ENCODE measurements at regions not wholly inside any gene's neighbourhood (a gene's known extent, or its start where the extent isn't known, plus 50 kb on each side); places are given as distances from the start of the nearest gene placed in this dataset.

- WGBS (ENCODE audit: insufficient coverage): 48% methylated on average over 3 of the region's 6 CpGs
- no peak for DNase-seq (ENCODE audit: low read depth in 4 of 6, low spot score in 6 of 6)
- Histone ChIP-seq H3K27me3 (ENCODE audit: control insufficient read depth, insufficient read depth, low read length) (peaks cover 2% of the 10 kb centered on the region), H3K4me1 (ENCODE audit: control insufficient read depth, insufficient read depth, low read length) (peaks cover 6% of the 10 kb centered on the region), H3K4me3 (ENCODE audit: low read depth, low read length) (no peak overlapping the region), H3K36me3 (ENCODE audit: control insufficient read depth, insufficient read depth, low read length) (no peaks in the 10 kb centered on the region), H3K27ac (ENCODE audit: low read depth, low read length) (no peak overlapping the region), H3K9me3 (ENCODE audit: control insufficient read depth, insufficient read depth, low read length) (no peaks in the 10 kb centered on the region)
Measured at GRCh38 chr9:99357575-99357974, 135.5 kb downstream of the SEC61B start.

GRCh38 chr9:99358668-99359067 is 136.6 kb downstream of the SEC61B start:
- H3K9me3 ChIP-seq (ENCODE audit: control insufficient read depth, insufficient read depth, low read length): no peaks in the 10 kb centered on the region
- H3K36me3 ChIP-seq (ENCODE audit: control insufficient read depth, insufficient read depth, low read length): no peaks in the 10 kb centered on the region
- H3K4me1 ChIP-seq (ENCODE audit: control insufficient read depth, insufficient read depth, low read length): peaks cover 6% of the 10 kb centered on the region
- H3K27ac ChIP-seq (ENCODE audit: low read depth, low read length): no peak overlapping the region
- WGBS (ENCODE audit: insufficient coverage): 98% methylated on average over 4 of the region's 7 CpGs
- H3K27me3 ChIP-seq (ENCODE audit: control insufficient read depth, insufficient read depth, low read length): peaks cover 2% of the 10 kb centered on the region
- H3K4me3 ChIP-seq (ENCODE audit: low read depth, low read length): no peak overlapping the region
- DNase-seq (ENCODE audit: low read depth in 4 of 6, low spot score in 6 of 6): no peak

GRCh38 chr9:99359336-99359735 is 137.3 kb downstream of the SEC61B start:
- H3K4me3 ChIP-seq (ENCODE audit: low read depth, low read length): no peak overlapping the region
- H3K36me3 ChIP-seq (ENCODE audit: control insufficient read depth, insufficient read depth, low read length): no peaks in the 10 kb centered on the region
- WGBS (ENCODE audit: insufficient coverage): 49% methylated on average over 7 of the region's 10 CpGs
- H3K4me1 ChIP-seq (ENCODE audit: control insufficient read depth, insufficient read depth, low read length): peaks cover 6% of the 10 kb centered on the region
- no peak overlapping the region for H3K27ac ChIP-seq (ENCODE audit: low read depth, low read length)
- no peak for DNase-seq (ENCODE audit: low read depth in 4 of 6, low spot score in 6 of 6)
- no peaks in the 10 kb centered on the region for H3K9me3 ChIP-seq (ENCODE audit: control insufficient read depth, insufficient read depth, low read length)
- H3K27me3 ChIP-seq (ENCODE audit: control insufficient read depth, insufficient read depth, low read length): peaks cover 2% of the 10 kb centered on the region

GRCh38 chr9:99360026-99360425 is 137.9 kb downstream of the SEC61B start:
- DNase-seq (ENCODE audit: low read depth in 4 of 6, low spot score in 6 of 6): peak in 1 of 6 donors; percentile 50
- H3K4me3 ChIP-seq (ENCODE audit: low read depth, low read length): no peak overlapping the region
- H3K36me3 ChIP-seq (ENCODE audit: control insufficient read depth, insufficient read depth, low read length): no peaks in the 10 kb centered on the region
- no peaks in the 10 kb centered on the region for H3K9me3 ChIP-seq (ENCODE audit: control insufficient read depth, insufficient read depth, low read length)
- no peak overlapping the region for H3K27ac ChIP-seq (ENCODE audit: low read depth, low read length)
- H3K27me3 ChIP-seq (ENCODE audit: control insufficient read depth, insufficient read depth, low read length): peaks cover 2% of the 10 kb centered on the region
- 38% methylated on average over 1 of the region's 2 CpGs for WGBS (ENCODE audit: insufficient coverage)
- peaks cover 6% of the 10 kb centered on the region for H3K4me1 ChIP-seq (ENCODE audit: control insufficient read depth, insufficient read depth, low read length)

GRCh38 chr9:99361817-99362216 is 139.7 kb downstream of the SEC61B start:
- H3K9me3 ChIP-seq (ENCODE audit: control insufficient read depth, insufficient read depth, low read length): no peaks in the 10 kb centered on the region
- no peaks in the 10 kb centered on the region for H3K36me3 ChIP-seq (ENCODE audit: control insufficient read depth, insufficient read depth, low read length)
- 6% methylated on average over 8 of the region's 8 CpGs for WGBS (ENCODE audit: insufficient coverage)
- no peak overlapping the region for H3K27ac ChIP-seq (ENCODE audit: low read depth, low read length)
- no peak overlapping the region for H3K4me3 ChIP-seq (ENCODE audit: low read depth, low read length)
- H3K4me1 ChIP-seq (ENCODE audit: control insufficient read depth, insufficient read depth, low read length): peaks cover 6% of the 10 kb centered on the region
- DNase-seq (ENCODE audit: low read depth in 4 of 6, low spot score in 6 of 6): peak in 2 of 6 donors; percentile 51 to 93
- peaks cover 2% of the 10 kb centered on the region for H3K27me3 ChIP-seq (ENCODE audit: control insufficient read depth, insufficient read depth, low read length)

GRCh38 chr9:99362321-99362720 is 140.2 kb downstream of the SEC61B start:
- Histone ChIP-seq H3K36me3 (ENCODE audit: control insufficient read depth, insufficient read depth, low read length) (no peaks in the 10 kb centered on the region), H3K27ac (ENCODE audit: low read depth, low read length) (no peak overlapping the region)
- peak in 1 of 6 donors; percentile 66 for DNase-seq (ENCODE audit: low read depth in 4 of 6, low spot score in 6 of 6)

GRCh38 chr9:99363509-99363908 is 141.4 kb downstream of the SEC61B start:
- DNase-seq (ENCODE audit: low read depth in 4 of 6, low spot score in 6 of 6): no peak
- peaks cover 4% of the 10 kb centered on the region for H3K27me3 ChIP-seq (ENCODE audit: control insufficient read depth, insufficient read depth, low read length)
- H3K9me3 ChIP-seq (ENCODE audit: control insufficient read depth, insufficient read depth, low read length): no peaks in the 10 kb centered on the region
- H3K4me3 ChIP-seq (ENCODE audit: low read depth, low read length): no peak overlapping the region
- H3K36me3 ChIP-seq (ENCODE audit: control insufficient read depth, insufficient read depth, low read length): no peaks in the 10 kb centered on the region
- H3K27ac ChIP-seq (ENCODE audit: low read depth, low read length): no peak overlapping the region
- peaks cover 14% of the 10 kb centered on the region for H3K4me1 ChIP-seq (ENCODE audit: control insufficient read depth, insufficient read depth, low read length)
- 95% methylated on average over 2 of the region's 3 CpGs for WGBS (ENCODE audit: insufficient coverage)

More at GRCh38 chr9:99362321-99362720, 140.2 kb downstream of the SEC61B start:
- no peak overlapping the region for H3K4me3 ChIP-seq (ENCODE audit: low read depth, low read length)
- no peaks in the 10 kb centered on the region for H3K9me3 ChIP-seq (ENCODE audit: control insufficient read depth, insufficient read depth, low read length)
- peaks cover 6% of the 10 kb centered on the region for H3K4me1 ChIP-seq (ENCODE audit: control insufficient read depth, insufficient read depth, low read length)
- H3K27me3 ChIP-seq (ENCODE audit: control insufficient read depth, insufficient read depth, low read length): peaks cover 4% of the 10 kb centered on the region

- WGBS (ENCODE audit: insufficient coverage): 74% methylated on average over 6 of the region's 7 CpGs
- Histone ChIP-seq H3K27ac (ENCODE audit: low read depth, low read length) (no peak overlapping the region), H3K36me3 (ENCODE audit: control insufficient read depth, insufficient read depth, low read length) (no peaks in the 10 kb centered on the region), H3K9me3 (ENCODE audit: control insufficient read depth, insufficient read depth, low read length) (no peaks in the 10 kb centered on the region), H3K27me3 (ENCODE audit: control insufficient read depth, insufficient read depth, low read length) (peaks cover 6% of the 10 kb centered on the region), H3K4me1 (ENCODE audit: control insufficient read depth, insufficient read depth, low read length) (peaks cover 23% of the 10 kb centered on the region), H3K4me3 (ENCODE audit: low read depth, low read length) (no peak overlapping the region)
- DNase-seq (ENCODE audit: low read depth in 4 of 6, low spot score in 6 of 6): no peak
Measured at GRCh38 chr9:99365233-99365980, 143.3 kb downstream of the SEC61B start.

- no peaks in the 10 kb centered on the region for H3K9me3 ChIP-seq (ENCODE audit: control insufficient read depth, insufficient read depth, low read length)
- no peak overlapping the region for H3K27ac ChIP-seq (ENCODE audit: low read depth, low read length)
- H3K4me3 ChIP-seq (ENCODE audit: low read depth, low read length): no peak overlapping the region
- DNase-seq (ENCODE audit: low read depth in 4 of 6, low spot score in 6 of 6): no peak
- peaks cover 23% of the 10 kb centered on the region for H3K4me1 ChIP-seq (ENCODE audit: control insufficient read depth, insufficient read depth, low read length)
- WGBS (ENCODE audit: insufficient coverage): 91% methylated on average over 9 of the region's 9 CpGs
- H3K36me3 ChIP-seq (ENCODE audit: control insufficient read depth, insufficient read depth, low read length): no peaks in the 10 kb centered on the region
- H3K27me3 ChIP-seq (ENCODE audit: control insufficient read depth, insufficient read depth, low read length): peaks cover 6% of the 10 kb centered on the region
Measured at GRCh38 chr9:99366183-99366582, 144.1 kb downstream of the SEC61B start.

- no peaks in the 10 kb centered on the region for H3K9me3 ChIP-seq (ENCODE audit: control insufficient read depth, insufficient read depth, low read length)
- H3K36me3 ChIP-seq (ENCODE audit: control insufficient read depth, insufficient read depth, low read length): no peaks in the 10 kb centered on the region
- no peak for DNase-seq (ENCODE audit: low read depth in 4 of 6, low spot score in 6 of 6)
- H3K4me1 ChIP-seq (ENCODE audit: control insufficient read depth, insufficient read depth, low read length): peaks cover 23% of the 10 kb centered on the region
- 69% methylated on average over 2 of the region's 4 CpGs for WGBS (ENCODE audit: insufficient coverage)
- H3K4me3 ChIP-seq (ENCODE audit: low read depth, low read length): no peak overlapping the region
- peaks cover 6% of the 10 kb centered on the region for H3K27me3 ChIP-seq (ENCODE audit: control insufficient read depth, insufficient read depth, low read length)
- H3K27ac ChIP-seq (ENCODE audit: low read depth, low read length): no peak overlapping the region
Measured at GRCh38 chr9:99366621-99367020, 144.5 kb downstream of the SEC61B start.
